WTC11 (cell line): ENCODE measurements at regions not wholly inside any gene's neighbourhood (a gene's known extent, or its start where the extent isn't known, plus 50 kb on each side); places are given as distances from the start of the nearest gene placed in this dataset.

Experiments
- ATAC-seq: fragments of 200-7000 bp; cut with Tn5 transposase; 2 replicates; pipeline ENCODE4 v1.10.0; 2021; ENCODE audit warnings: mild to moderate bottlenecking, moderate library complexity
- CTCF ChIA-PET: fragments of 300-600 bp; sonication (Branson Sonifier 250); formaldehyde crosslinking; loops from one replicate; lab custom pipeline; 2021; ENCODE audit warnings: antibody characterized with exemption; lab: Charles Lee
- POLR2A ChIA-PET: fragments of 350-600 bp; sonication (Branson Sonifier 250); formaldehyde crosslinking; loops from one replicate; lab custom pipeline; 2021; ENCODE audit warnings: antibody characterized with exemption; lab: Charles Lee
- DNase-seq: peaks from one replicate; pipeline ENCODE4 v3.0.0; 2021; ENCODE audit warnings: low spot score
- H3K27ac Mint-ChIP-seq: 2 replicates; pipeline ENCODE4 v1.8.0; 2021; ENCODE audit warnings: mixed read lengths
- H3K27me3 Mint-ChIP-seq: 2 replicates; pipeline ENCODE4 v1.8.0; 2021; ENCODE audit warnings: low read depth, mild to moderate bottlenecking, moderate library complexity, mixed read lengths
- H3K36me3 Mint-ChIP-seq: 2 replicates; pipeline ENCODE4 v1.8.0; 2021; ENCODE audit warnings: mixed read lengths
- H3K4me1 Mint-ChIP-seq: 2 replicates; pipeline ENCODE4 v1.8.0; 2022; ENCODE audit warnings: mixed read lengths
- H3K4me3 Mint-ChIP-seq: 2 replicates; pipeline ENCODE4 v1.8.0; 2021; ENCODE audit warnings: mild to moderate bottlenecking, moderate library complexity, mixed read lengths
- H3K9me3 Mint-ChIP-seq: 2 replicates; pipeline ENCODE4 v1.8.0; 2021; ENCODE audit warnings: mixed read lengths
- ATF1 ChIP-seq: sonication (generic); formaldehyde crosslinking; IDR thresholded peaks from 2 replicates; pipeline ENCODE4 v1.8.1; 2023; ENCODE audit warnings: mild to moderate bottlenecking, moderate library complexity, missing genetic modification reagents
- CBFB ChIP-seq: sonication (generic); formaldehyde crosslinking; IDR thresholded peaks from 2 replicates; pipeline ENCODE4 v1.8.1; 2022; ENCODE audit warnings: mild to moderate bottlenecking, low read depth, missing genetic modification reagents
- E2F4 ChIP-seq: sonication (generic); formaldehyde crosslinking; IDR thresholded peaks from 2 replicates; pipeline ENCODE4 v1.8.1; 2022; ENCODE audit warnings: low read depth, mild to moderate bottlenecking, moderate library complexity, missing genetic modification reagents, borderline replicate concordance
- E2F5 ChIP-seq: sonication (generic); formaldehyde crosslinking; IDR thresholded peaks from 2 replicates; pipeline ENCODE4 v1.8.1; 2022; ENCODE audit warnings: mild to moderate bottlenecking, moderate library complexity, missing genetic modification reagents
- EMX1 ChIP-seq: fragments of 250-450 bp; sonication (Bioruptor Pico); IDR thresholded peaks from 2 replicates; pipeline ENCODE4 v1.8.0; 2021; ENCODE audit warnings: mild to moderate bottlenecking
- ERG ChIP-seq: fragments of 250-450 bp; sonication (Bioruptor Pico); IDR thresholded peaks from 2 replicates; pipeline ENCODE4 v1.8.0; 2021; ENCODE audit warnings: mild to moderate bottlenecking
- ESRRA ChIP-seq: sonication (generic); formaldehyde crosslinking; IDR thresholded peaks from 2 replicates; pipeline ENCODE4 v1.8.1; 2022; ENCODE audit warnings: mild to moderate bottlenecking, missing genetic modification reagents, borderline replicate concordance
- ETV6 ChIP-seq: sonication (generic); formaldehyde crosslinking; IDR thresholded peaks from 2 replicates; pipeline ENCODE4 v1.8.1; 2022; ENCODE audit warnings: mild to moderate bottlenecking, missing genetic modification reagents
- FOXP1 ChIP-seq: sonication (generic); formaldehyde crosslinking; IDR thresholded peaks from 2 replicates; pipeline ENCODE4 v1.8.0; 2022; ENCODE audit warnings: missing genetic modification reagents, mild to moderate bottlenecking, moderate library complexity, borderline replicate concordance
- GRHL2 ChIP-seq: fragments of 250-450 bp; sonication (Bioruptor Pico); IDR thresholded peaks from 2 replicates; pipeline ENCODE4 v1.8.0; 2022; ENCODE audit warnings: mild to moderate bottlenecking, moderate library complexity; ENCODE audit not compliant: insufficient replicate concordance, severe bottlenecking
- GTF2I ChIP-seq: fragments of 250-450 bp; sonication (Bioruptor Pico); conservative IDR thresholded peaks from 2 replicates; pipeline ENCODE4 v1.4.0; 2021; ENCODE audit warnings: mild to moderate bottlenecking
- HMGA2 ChIP-seq: fragments of 250-450 bp; sonication (Bioruptor Pico); IDR thresholded peaks from 2 replicates; pipeline ENCODE4 v1.4.0; 2021; ENCODE audit warnings: mild to moderate bottlenecking, moderate library complexity
- JUN ChIP-seq: sonication (generic); formaldehyde crosslinking; IDR thresholded peaks from 2 replicates; pipeline ENCODE4 v1.8.0; 2023; ENCODE audit warnings: mild to moderate bottlenecking, missing genetic modification reagents
- SMAD3 ChIP-seq: sonication (generic); formaldehyde crosslinking; IDR thresholded peaks from 2 replicates; pipeline ENCODE4 v1.8.0; 2022; ENCODE audit warnings: missing genetic modification reagents, mild to moderate bottlenecking, borderline replicate concordance
- SMAD4 ChIP-seq: sonication (generic); formaldehyde crosslinking; IDR thresholded peaks from 2 replicates; pipeline ENCODE4 v1.8.0; 2022; ENCODE audit warnings: mild to moderate bottlenecking, missing genetic modification reagents
- STAT6 ChIP-seq: sonication (generic); formaldehyde crosslinking; conservative IDR thresholded peaks from 2 replicates; pipeline ENCODE4 v1.8.1; 2023; ENCODE audit warnings: mild to moderate bottlenecking, low read depth, missing genetic modification reagents, moderate library complexity
- TCF7 ChIP-seq: sonication (generic); formaldehyde crosslinking; IDR thresholded peaks from 2 replicates; pipeline ENCODE4 v1.8.0; 2022; ENCODE audit warnings: mild to moderate bottlenecking, low read depth, missing genetic modification reagents, moderate library complexity
- USF2 ChIP-seq: sonication (generic); formaldehyde crosslinking; IDR thresholded peaks from 2 replicates; pipeline ENCODE4 v1.8.1; 2023; ENCODE audit warnings: mild to moderate bottlenecking, missing genetic modification reagents, moderate library complexity
- ZBTB43 ChIP-seq: sonication (generic); formaldehyde crosslinking; IDR thresholded peaks from 2 replicates; pipeline ENCODE4 v1.8.1; 2023; ENCODE audit warnings: mild to moderate bottlenecking, missing genetic modification reagents
- ZNF138 ChIP-seq: sonication (generic); formaldehyde crosslinking; conservative IDR thresholded peaks from 2 replicates; pipeline ENCODE4 v1.8.1; 2022; ENCODE audit warnings: mild to moderate bottlenecking, moderate library complexity, missing genetic modification reagents
- ZNF232 ChIP-seq: sonication (generic); formaldehyde crosslinking; IDR thresholded peaks from 2 replicates; pipeline ENCODE4 v1.8.0; 2022; ENCODE audit warnings: mild to moderate bottlenecking, missing genetic modification reagents
- ZNF281 ChIP-seq: sonication (generic); formaldehyde crosslinking; IDR thresholded peaks from 2 replicates; pipeline ENCODE4 v1.8.0; 2023; ENCODE audit warnings: mild to moderate bottlenecking, missing genetic modification reagents
- ZNF396 ChIP-seq: fragments of 250-450 bp; sonication (Bioruptor Pico); IDR thresholded peaks from 2 replicates; pipeline ENCODE4 v1.8.0; 2021; ENCODE audit warnings: mild to moderate bottlenecking, moderate library complexity, borderline replicate concordance

GRCh38 chr3:6088433-6088832 is 772.5 kb upstream of the GRM7 start:
- H3K4me1 Mint-ChIP-seq: no peaks in the 10 kb centered on the region
- peaks cover 23% of the 10 kb centered on the region for H3K36me3 Mint-ChIP-seq
- ATAC-seq (no peak), DNase-seq (no peak)
- H3K27ac Mint-ChIP-seq: no peak overlapping the region
- no peaks in the 10 kb centered on the region for H3K27me3 Mint-ChIP-seq
- no peak overlapping the region for H3K4me3 Mint-ChIP-seq
- peaks cover 48% of the 10 kb centered on the region for H3K9me3 Mint-ChIP-seq
- ChIA-PET CTCF (no interaction called here), POLR2A (no interaction called here)
- TF ChIP-seq SMAD4 (CRISPR knock-in tag): no peak
- TF ChIP-seq ESRRA (CRISPR knock-in tag): no peak
- no peak for TF ChIP-seq E2F5 (CRISPR knock-in tag)
- TF ChIP-seq HMGA2: no peak
- TF ChIP-seq EMX1 (CRISPR knock-in tag): no peak

- no peak for TF ChIP-seq ZNF396 (CRISPR knock-in tag)
- TF ChIP-seq ZNF232 (CRISPR knock-in tag): no peak
- no peak for TF ChIP-seq JUN (CRISPR knock-in tag)
- no peak for TF ChIP-seq HMGA2
- no peak for TF ChIP-seq GTF2I (CRISPR knock-in tag)
- no peak for TF ChIP-seq ZBTB43 (CRISPR knock-in tag)
- no peak for TF ChIP-seq ZNF138 (CRISPR knock-in tag)
- TF ChIP-seq ETV6: no peak
- no peak for TF ChIP-seq E2F4 (CRISPR knock-in tag)
- TF ChIP-seq ZNF281: no peak
- TF ChIP-seq CBFB (CRISPR knock-in tag): no peak
- TF ChIP-seq GRHL2: no peak
- TF ChIP-seq, all 79 proteins: peak for 0
- DNase-seq (no peak), ATAC-seq (no peak)
- peaks cover 17% of the 10 kb centered on the region for H3K36me3 Mint-ChIP-seq
- CTCF ChIA-PET: no interaction called here
- no peaks in the 10 kb centered on the region for H3K27me3 Mint-ChIP-seq
- H3K27ac Mint-ChIP-seq: no peak overlapping the region
- POLR2A ChIA-PET: no interaction called here
- H3K4me1 Mint-ChIP-seq: no peaks in the 10 kb centered on the region
- no peak overlapping the region for H3K4me3 Mint-ChIP-seq
- peaks cover 39% of the 10 kb centered on the region for H3K9me3 Mint-ChIP-seq
Observed at GRCh38 chr3:6089780-6090179, 771.1 kb upstream of the GRM7 start.

GRCh38 chr3:6091262-6091661 is 769.7 kb upstream of the GRM7 start:
- Mint-ChIP-seq H3K36me3 (peaks cover 13% of the 10 kb centered on the region), H3K4me3 (no peak overlapping the region), H3K27ac (no peak overlapping the region), H3K4me1 (no peaks in the 10 kb centered on the region), H3K27me3 (no peaks in the 10 kb centered on the region), H3K9me3 (peaks cover 38% of the 10 kb centered on the region)
- ATAC-seq (no peak), DNase-seq (no peak)
- CTCF ChIA-PET: no interaction called here
- POLR2A ChIA-PET: no interaction called here
- TF ChIP-seq SMAD4 (CRISPR knock-in tag) (no peak), STAT6 (CRISPR knock-in tag) (no peak), ATF1 (CRISPR knock-in tag) (no peak), FOXP1 (no peak), USF2 (no peak), ERG (CRISPR knock-in tag) (no peak), SMAD3 (CRISPR knock-in tag) (no peak), GRHL2 (no peak), TCF7 (no peak)
